ENCODE measurements at regions not wholly inside any gene's neighbourhood (a gene's known extent, or its start where the extent isn't known, plus 50 kb on each side); places are given as distances from the start of the nearest gene placed in this dataset.

GRCh38 chr5:116746668-116747067 is 172.0 kb upstream of the SEMA6A start:
- TF ChIP-seq EP300 (IDR thresholded peaks at IDR 0.05) (no peak), POLR2A (IDR thresholded peaks at IDR 0.05) (no peak), CTCF (IDR thresholded peaks at IDR 0.05) (no peak), POLR2AphosphoS5 (IDR thresholded peaks at IDR 0.05) (no peak)
- WGBS, 5 donors = 65 to 74% (median 68%) methylated on average over 3 of the region's 3 CpGs
- H3K36me3 ChIP-seq = no peaks in the 10 kb centered on the region
- intact Hi-C loops (cut with DNase I; ENCODE audit: low total_unique reads) = no loop called here
- no peaks in the 10 kb centered on the region for H3K9me3 ChIP-seq
- H3K4me3 ChIP-seq = no peak overlapping the region
- H3K27ac ChIP-seq = no peak overlapping the region
- no peaks in the 10 kb centered on the region for H3K4me1 ChIP-seq
- no peak for DNase-seq
- no peaks in the 10 kb centered on the region for H3K27me3 ChIP-seq

- no peak overlapping the region for H3K4me3 ChIP-seq
- intact Hi-C loops (cut with DNase I; ENCODE audit: low total_unique reads) = no loop called here
- peaks cover 0 to 22% (median 6%) of the 10 kb centered on the region in 4 donors for H3K4me1 ChIP-seq
- H3K9me3 ChIP-seq = no peaks in the 10 kb centered on the region
- no peaks in the 10 kb centered on the region for H3K36me3 ChIP-seq
- WGBS, 5 donors = 94 to 100% (median 98%) methylated on average over 1 of the region's 1 CpG
- no peak for DNase-seq
- TF ChIP-seq EP300 (IDR thresholded peaks at IDR 0.05) (no peak), POLR2A (IDR thresholded peaks at IDR 0.05) (no peak), CTCF (IDR thresholded peaks at IDR 0.05) (no peak), POLR2AphosphoS5 (IDR thresholded peaks at IDR 0.05) (no peak)
- H3K27me3 ChIP-seq = no peaks in the 10 kb centered on the region
- H3K27ac ChIP-seq = no peak overlapping the region
Observed at GRCh38 chr5:116740771-116741170, 166.1 kb upstream of the SEMA6A start.

GRCh38 chr5:116739571-116739970 is 164.9 kb upstream of the SEMA6A start:
- Histone ChIP-seq H3K4me1 (peaks cover 0 to 30% (median 8%) of the 10 kb centered on the region in 4 donors), H3K36me3 (no peaks in the 10 kb centered on the region), H3K9me3 (no peaks in the 10 kb centered on the region), H3K4me3 (no peak overlapping the region), H3K27me3 (no peaks in the 10 kb centered on the region), H3K27ac (no peak overlapping the region)
- 49 to 56% (median 53%) methylated on average over 9 of the region's 9 CpGs for WGBS, 5 donors
- intact Hi-C loops (cut with DNase I; ENCODE audit: low total_unique reads) = no loop called here
- DNase-seq = peak in 1 of 2 donors; percentile 16
- no peak for TF ChIP-seq EP300 (IDR thresholded peaks at IDR 0.05)
- TF ChIP-seq POLR2AphosphoS5 (IDR thresholded peaks at IDR 0.05) = no peak
- no peak for TF ChIP-seq POLR2A (IDR thresholded peaks at IDR 0.05)
- TF ChIP-seq CTCF (IDR thresholded peaks at IDR 0.05) = no peak

GRCh38 chr5:116738615-116739261 is 164.1 kb upstream of the SEMA6A start:
- intact Hi-C loops (cut with DNase I; ENCODE audit: low total_unique reads) = no loop called here
- Histone ChIP-seq H3K4me1 (peaks cover 0 to 38% (median 9%) of the 10 kb centered on the region in 4 donors), H3K9me3 (no peaks in the 10 kb centered on the region), H3K4me3 (no peak overlapping the region), H3K36me3 (no peaks in the 10 kb centered on the region), H3K27me3 (no peaks in the 10 kb centered on the region), H3K27ac (peak overlapping the region in 1 of 5 donors; percentile 10)
- TF ChIP-seq CTCF (IDR thresholded peaks at IDR 0.05) (no peak), POLR2AphosphoS5 (IDR thresholded peaks at IDR 0.05) (no peak), EP300 (IDR thresholded peaks at IDR 0.05) (no peak), POLR2A (IDR thresholded peaks at IDR 0.05) (no peak)
- WGBS, 5 donors = 60 to 77% (median 69%) methylated on average over 6 of the region's 6 CpGs
- peak in 1 of 2 donors; percentile 67 for DNase-seq
